Vagina (tissue), 2 donors: ENCODE measurements at regions not wholly inside any gene's neighbourhood (a gene's known extent, or its start where the extent isn't known, plus 50 kb on each side); places are given as distances from the start of the nearest gene placed in this dataset.
A peak's percentile ranks its signal among the peaks of the same experiment; 100 is the strongest.

Experiments
- DNase-seq, 2 donors: peaks; one replicate each; pipeline ENCODE4 v3.0.0-alpha.2; 2017; ENCODE audit errors: extremely low spot score in 2 of 2
- H3K27ac ChIP-seq: fragments of 200-600 bp; sonication (generic); one replicate; pipeline ENCODE4 v1.5.1; 2019
- H3K27me3 ChIP-seq: fragments of 200-600 bp; sonication (generic); one replicate; pipeline ENCODE4 v1.5.1; 2019
- H3K36me3 ChIP-seq, 2 donors: fragments of 200-600 bp; sonication (generic); one replicate each; pipeline ENCODE4 v1.5.1; 2017 to 2019
- H3K4me1 ChIP-seq: fragments of 200-600 bp; sonication (generic); one replicate; pipeline ENCODE4 v1.5.1; 2019
- H3K4me3 ChIP-seq, 2 donors: fragments of 200-600 bp; sonication (generic); 1 replicate in 1 of 2; 2 replicates in 1 of 2; pipeline ENCODE4 v1.5.1; 2016 to 2019
- H3K9me3 ChIP-seq: fragments of 200-600 bp; sonication (generic); one replicate; pipeline ENCODE4 v1.5.1; 2019
- CTCF ChIP-seq, 3 experiments: fragments of 450-650 bp in 2 of 3; fragments of 200-600 bp in 1 of 3; sonication (generic) in 1 of 3; IDR thresholded peaks; one replicate each; pipeline ENCODE4 v1.5.1; 2017 to 2019; ENCODE audit warnings: antibody characterized with exemption in 3 of 3, mild to moderate bottlenecking in 2 of 3, moderate library complexity in 2 of 3
- POLR2A ChIP-seq, 2 donors: fragments of 450-650 bp; IDR thresholded peaks; one replicate each; pipeline ENCODE4 v1.6.1; 2017; ENCODE audit warnings: antibody characterized with exemption in 2 of 2, mild to moderate bottlenecking in 2 of 2, moderate library complexity in 2 of 2
- POLR2AphosphoS5 ChIP-seq, 2 donors: sonication (generic); formaldehyde crosslinking; IDR thresholded peaks; one replicate each; pipeline ENCODE4 v1.9.0; 2017; ENCODE audit warnings: antibody characterized with exemption in 2 of 2, mild to moderate bottlenecking in 2 of 2, low read depth in 1 of 2; ENCODE audit not compliant: insufficient read depth in 1 of 2
- intact Hi-C: fragments of 100-400 bp; cut with DNase I; formaldehyde crosslinking; loops from one replicate; pipeline ENCODE4 v1.15.1; 2023

DNA sequence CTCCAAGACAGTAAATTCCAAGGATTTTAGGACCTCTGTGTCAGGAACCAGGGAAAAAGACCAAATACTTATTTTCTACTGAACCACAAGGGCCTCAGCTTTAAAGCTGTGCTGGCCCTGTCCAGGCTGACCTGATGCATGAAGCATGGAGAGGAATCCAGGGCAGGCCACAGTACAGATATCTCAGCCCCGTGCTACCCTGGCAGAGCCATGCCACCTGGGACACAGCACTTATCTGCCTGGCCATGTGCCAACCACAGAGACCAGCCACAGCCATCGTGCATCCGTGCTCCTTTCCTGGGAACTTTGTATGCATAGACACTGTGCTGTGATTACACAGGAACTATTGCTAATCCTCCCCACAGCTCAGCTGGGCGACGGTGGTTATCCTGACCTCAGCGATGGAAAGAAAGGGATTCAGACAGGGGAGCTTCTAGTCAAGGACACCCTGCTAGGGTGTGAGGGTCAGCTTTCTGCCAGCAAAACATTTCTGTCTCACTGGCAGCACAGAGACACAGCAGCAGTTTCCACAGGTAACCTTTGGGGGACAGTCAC, 687.4 kb upstream of the ID2 start:
- Histone ChIP-seq H3K4me1 (no peaks in the 10 kb centered on the region), H3K9me3 (no peaks in the 10 kb centered on the region), H3K4me3 (no peak overlapping the region), H3K27ac (no peak overlapping the region), H3K36me3 (no peaks in the 10 kb centered on the region), H3K27me3 (no peaks in the 10 kb centered on the region)
- DNase-seq, result no peak
- TF ChIP-seq CTCF (IDR thresholded peaks at IDR 0.05) (no peak), POLR2AphosphoS5 (IDR thresholded peaks at IDR 0.05; ENCODE audit: insufficient read depth in 1 of 2, low read depth in 1 of 2) (no peak), POLR2A (IDR thresholded peaks at IDR 0.05) (no peak)
- intact Hi-C loops, result no loop called here

DNA sequence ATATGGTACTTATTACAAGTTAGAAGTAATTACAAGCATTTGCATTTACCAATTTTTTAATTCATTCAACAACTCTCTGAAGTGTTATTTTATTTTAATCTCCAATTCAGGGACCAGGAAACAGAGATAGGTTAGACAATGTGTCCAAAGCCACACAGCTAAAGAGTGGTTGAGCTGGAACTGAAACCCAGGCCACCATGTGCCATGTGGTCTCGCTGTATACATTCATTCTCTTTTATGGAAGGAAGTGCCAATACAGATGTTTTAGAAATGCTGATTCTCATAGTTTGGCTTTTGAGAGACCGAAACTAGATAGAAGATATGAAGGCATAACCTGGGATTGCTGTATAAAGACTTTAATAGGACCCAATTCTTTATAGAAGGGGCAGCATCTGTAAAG, 684.6 kb upstream of the ID2 start:
- TF ChIP-seq POLR2A (IDR thresholded peaks at IDR 0.05) (no peak), POLR2AphosphoS5 (IDR thresholded peaks at IDR 0.05; ENCODE audit: insufficient read depth in 1 of 2, low read depth in 1 of 2) (no peak), CTCF (IDR thresholded peaks at IDR 0.05) (no peak)
- intact Hi-C loops, result no loop called here
- Histone ChIP-seq H3K27ac (no peak overlapping the region), H3K4me1 (no peaks in the 10 kb centered on the region), H3K27me3 (no peaks in the 10 kb centered on the region), H3K36me3 (no peaks in the 10 kb centered on the region), H3K4me3 (no peak overlapping the region), H3K9me3 (no peaks in the 10 kb centered on the region)
- no peak for DNase-seq

GRCh38 chr2:7999683-8000476, 682.0 kb upstream of the ID2 start:
- peaks cover 11% of the 10 kb centered on the region for H3K4me1 ChIP-seq
- H3K4me3 ChIP-seq, result no peak overlapping the region
- H3K9me3 ChIP-seq, result no peaks in the 10 kb centered on the region
- H3K27ac ChIP-seq, result no peak overlapping the region
- H3K27me3 ChIP-seq, result no peaks in the 10 kb centered on the region
- peak in 1 of 2 donors; percentile 78 for DNase-seq
- intact Hi-C loops, result loop anchor here (10.0 kb wide), 1 partner anchor 675 kb away; no protein-coding TSS in a partner anchor
- TF ChIP-seq CTCF (IDR thresholded peaks at IDR 0.05) (no peak), POLR2A (IDR thresholded peaks at IDR 0.05) (no peak), POLR2AphosphoS5 (IDR thresholded peaks at IDR 0.05; ENCODE audit: insufficient read depth in 1 of 2, low read depth in 1 of 2) (no peak)
- H3K36me3 ChIP-seq, result no peaks in the 10 kb centered on the region

DNA sequence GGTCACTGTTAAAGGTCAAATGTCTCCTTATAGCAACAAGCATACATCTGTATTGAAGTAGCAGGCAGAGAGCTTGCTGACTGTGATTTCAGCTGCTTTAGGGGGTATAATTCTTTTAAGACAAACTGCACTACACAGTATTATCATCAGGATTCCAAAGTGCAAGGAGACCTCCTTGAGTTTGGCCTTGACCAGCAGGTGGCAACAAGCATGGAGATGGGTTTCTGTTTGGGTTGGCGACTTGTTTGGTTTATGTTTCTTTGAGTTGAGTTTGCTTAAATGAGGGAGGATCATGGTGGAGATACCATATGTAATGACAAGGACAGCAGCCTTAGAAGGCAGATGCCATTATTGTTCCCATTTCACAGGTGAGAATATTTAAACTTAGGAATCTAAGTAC, 681.0 kb upstream of the ID2 start:
- Histone ChIP-seq H3K36me3 (no peaks in the 10 kb centered on the region), H3K27ac (no peak overlapping the region), H3K9me3 (no peaks in the 10 kb centered on the region), H3K4me1 (peaks cover 12% of the 10 kb centered on the region), H3K4me3 (no peak overlapping the region), H3K27me3 (no peaks in the 10 kb centered on the region)
- TF ChIP-seq POLR2AphosphoS5 (IDR thresholded peaks at IDR 0.05; ENCODE audit: insufficient read depth in 1 of 2, low read depth in 1 of 2) (no peak), CTCF (IDR thresholded peaks at IDR 0.05) (no peak)
- intact Hi-C loops, result loop anchor here (10.0 kb wide), 1 partner anchor 674 kb away; no protein-coding TSS in a partner anchor
- no peak for DNase-seq
